DND-41 (cell line): ENCODE measurements at regions not wholly inside any gene's neighbourhood (a gene's known extent, or its start where the extent isn't known, plus 50 kb on each side); places are given as distances from the start of the nearest gene placed in this dataset.

ENCODE experiments used
- EZH2 ChIP-seq: IDR thresholded peaks from 3 replicates; pipeline ENCODE4 v1.6.1; 2012; ENCODE audit warnings: borderline replicate concordance, low read depth, mild to moderate bottlenecking, moderate library complexity, low read length, inconsistent platforms; ENCODE audit not compliant: severe bottlenecking
- TF ChIP-seq, protein P1 (sequence below): IDR thresholded peaks from 2 replicates; pipeline ENCODE4 v1.5.1; 2012; ENCODE audit warnings: borderline replicate concordance, low read length, moderate library complexity, mild to moderate bottlenecking; ENCODE audit not compliant: poor library complexity, severe bottlenecking; ENCODE audit errors: extremely low read depth

DNA sequence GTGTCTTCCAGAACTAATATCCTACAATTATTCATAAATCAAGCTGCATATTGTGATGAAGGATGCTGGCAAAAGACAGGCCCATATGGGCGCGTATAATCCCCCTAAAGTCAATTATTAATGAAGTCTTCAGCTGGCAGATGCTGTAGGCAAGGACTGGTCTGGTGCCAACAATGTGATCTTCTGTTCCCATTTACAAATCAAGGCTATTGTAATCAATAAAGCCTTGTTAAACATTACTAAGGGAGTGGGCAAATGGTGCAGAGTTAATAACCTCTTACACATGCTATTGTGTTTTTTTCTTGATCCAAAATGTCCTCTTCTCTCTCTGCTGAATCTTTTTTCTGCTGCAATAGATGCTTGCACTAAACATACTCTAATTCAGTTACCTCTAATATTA is 119.0 kb downstream of the ALDH8A1 start:
- TF ChIP-seq, protein P1, sequence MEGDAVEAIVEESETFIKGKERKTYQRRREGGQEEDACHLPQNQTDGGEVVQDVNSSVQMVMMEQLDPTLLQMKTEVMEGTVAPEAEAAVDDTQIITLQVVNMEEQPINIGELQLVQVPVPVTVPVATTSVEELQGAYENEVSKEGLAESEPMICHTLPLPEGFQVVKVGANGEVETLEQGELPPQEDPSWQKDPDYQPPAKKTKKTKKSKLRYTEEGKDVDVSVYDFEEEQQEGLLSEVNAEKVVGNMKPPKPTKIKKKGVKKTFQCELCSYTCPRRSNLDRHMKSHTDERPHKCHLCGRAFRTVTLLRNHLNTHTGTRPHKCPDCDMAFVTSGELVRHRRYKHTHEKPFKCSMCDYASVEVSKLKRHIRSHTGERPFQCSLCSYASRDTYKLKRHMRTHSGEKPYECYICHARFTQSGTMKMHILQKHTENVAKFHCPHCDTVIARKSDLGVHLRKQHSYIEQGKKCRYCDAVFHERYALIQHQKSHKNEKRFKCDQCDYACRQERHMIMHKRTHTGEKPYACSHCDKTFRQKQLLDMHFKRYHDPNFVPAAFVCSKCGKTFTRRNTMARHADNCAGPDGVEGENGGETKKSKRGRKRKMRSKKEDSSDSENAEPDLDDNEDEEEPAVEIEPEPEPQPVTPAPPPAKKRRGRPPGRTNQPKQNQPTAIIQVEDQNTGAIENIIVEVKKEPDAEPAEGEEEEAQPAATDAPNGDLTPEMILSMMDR = no peak
- no peak for TF ChIP-seq EZH2
